GM12874 (cell line): ENCODE measurements at regions not wholly inside any gene's neighbourhood (a gene's known extent, or its start where the extent isn't known, plus 50 kb on each side); places are given as distances from the start of the nearest gene placed in this dataset.

Experiments used
- TF ChIP-seq, protein P1 (sequence below): IDR thresholded peaks from 2 replicates; pipeline ENCODE4 v1.5.1; 2011; ENCODE audit warnings: low read depth, mild to moderate bottlenecking, control low read depth, low read length, moderate library complexity; ENCODE audit not compliant: insufficient read depth

DNA sequence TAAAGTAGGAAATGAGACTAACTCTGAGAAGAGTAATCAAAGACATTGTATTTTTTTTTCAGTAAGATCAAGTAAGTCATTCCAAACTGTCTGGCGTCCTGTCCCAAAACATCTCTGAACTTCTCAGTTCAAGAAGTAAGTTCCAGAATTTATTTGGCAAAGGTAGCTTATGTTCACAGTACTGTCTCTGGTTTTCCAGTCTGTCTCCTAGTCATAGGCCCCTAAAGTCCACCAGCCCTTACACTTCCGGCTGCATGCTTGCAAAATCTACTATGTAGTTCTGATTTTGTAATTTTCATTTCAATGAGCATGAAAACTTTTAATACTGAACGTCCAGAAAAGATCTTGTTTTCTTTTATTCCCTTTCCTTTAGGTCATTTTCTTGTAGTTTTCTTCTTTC, 61.4 kb upstream of the S1PR1 start:
- TF ChIP-seq, protein P1, sequence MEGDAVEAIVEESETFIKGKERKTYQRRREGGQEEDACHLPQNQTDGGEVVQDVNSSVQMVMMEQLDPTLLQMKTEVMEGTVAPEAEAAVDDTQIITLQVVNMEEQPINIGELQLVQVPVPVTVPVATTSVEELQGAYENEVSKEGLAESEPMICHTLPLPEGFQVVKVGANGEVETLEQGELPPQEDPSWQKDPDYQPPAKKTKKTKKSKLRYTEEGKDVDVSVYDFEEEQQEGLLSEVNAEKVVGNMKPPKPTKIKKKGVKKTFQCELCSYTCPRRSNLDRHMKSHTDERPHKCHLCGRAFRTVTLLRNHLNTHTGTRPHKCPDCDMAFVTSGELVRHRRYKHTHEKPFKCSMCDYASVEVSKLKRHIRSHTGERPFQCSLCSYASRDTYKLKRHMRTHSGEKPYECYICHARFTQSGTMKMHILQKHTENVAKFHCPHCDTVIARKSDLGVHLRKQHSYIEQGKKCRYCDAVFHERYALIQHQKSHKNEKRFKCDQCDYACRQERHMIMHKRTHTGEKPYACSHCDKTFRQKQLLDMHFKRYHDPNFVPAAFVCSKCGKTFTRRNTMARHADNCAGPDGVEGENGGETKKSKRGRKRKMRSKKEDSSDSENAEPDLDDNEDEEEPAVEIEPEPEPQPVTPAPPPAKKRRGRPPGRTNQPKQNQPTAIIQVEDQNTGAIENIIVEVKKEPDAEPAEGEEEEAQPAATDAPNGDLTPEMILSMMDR, result no peak

DNA sequence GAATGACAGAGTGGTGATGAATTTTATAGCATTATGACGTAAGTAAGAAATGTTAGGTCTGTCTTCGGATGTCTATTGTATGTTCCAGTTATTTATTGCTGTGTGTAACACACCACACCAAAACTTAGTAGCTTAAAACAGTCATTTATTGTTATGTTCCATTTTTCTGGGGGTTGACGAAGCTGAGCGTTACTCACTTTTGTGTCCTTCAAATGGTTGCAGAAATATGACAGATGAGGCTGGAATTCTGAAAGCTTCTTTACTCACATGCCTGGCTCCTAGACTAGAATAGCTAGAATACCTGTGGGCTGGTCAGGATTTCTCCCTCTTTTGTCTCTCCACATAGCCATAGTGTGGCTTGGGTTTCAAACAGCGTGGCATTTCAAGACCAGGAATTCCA, 62.1 kb upstream of the S1PR1 start:
- TF ChIP-seq, protein P1, result no peak

DNA sequence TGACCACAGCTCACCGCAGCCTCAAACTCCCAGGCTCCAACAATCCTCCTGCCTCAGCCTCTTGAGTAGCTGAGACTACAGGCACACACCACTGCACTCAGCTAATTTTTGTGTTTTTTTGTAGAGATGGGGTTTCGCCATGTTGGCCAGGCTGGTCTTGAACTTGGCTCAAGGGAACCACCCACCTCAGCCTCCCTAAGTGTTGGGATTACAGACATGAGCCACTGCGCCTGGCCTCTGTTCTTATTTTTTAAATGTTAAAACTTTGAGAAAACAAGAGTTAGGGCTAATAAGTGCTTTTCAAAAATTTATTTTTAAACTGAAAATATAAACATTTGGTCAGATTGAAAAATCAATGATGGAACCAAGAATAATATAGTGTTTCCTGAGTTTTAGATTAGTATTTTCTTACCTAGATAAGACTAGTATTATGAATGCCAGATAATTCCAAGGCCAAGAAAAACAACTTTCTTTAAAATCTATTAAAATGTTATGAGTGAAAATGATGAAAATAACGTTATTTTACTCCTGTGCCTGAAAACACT, 66.2 kb upstream of the S1PR1 start:
- TF ChIP-seq, protein P1, result no peak

DNA sequence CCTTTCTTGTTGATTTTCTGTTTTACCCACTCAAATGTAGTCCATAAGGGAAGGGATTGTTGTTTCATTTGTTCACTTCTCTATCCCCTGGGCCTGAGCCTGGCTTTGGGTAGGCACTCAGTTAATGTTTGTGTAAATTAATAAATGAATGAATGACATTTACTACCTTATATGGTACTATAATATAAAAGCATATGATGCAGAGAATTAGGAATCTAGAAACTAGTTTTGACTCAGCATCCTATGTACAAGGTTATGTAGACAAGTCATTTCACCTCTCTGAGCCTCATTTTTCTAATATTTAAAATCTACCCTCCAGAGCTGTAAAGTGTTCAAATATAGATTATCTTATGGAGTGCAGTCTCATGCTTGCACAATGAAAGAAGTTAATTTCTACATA, 68.9 kb upstream of the S1PR1 start:
- TF ChIP-seq, protein P1, result no peak

DNA sequence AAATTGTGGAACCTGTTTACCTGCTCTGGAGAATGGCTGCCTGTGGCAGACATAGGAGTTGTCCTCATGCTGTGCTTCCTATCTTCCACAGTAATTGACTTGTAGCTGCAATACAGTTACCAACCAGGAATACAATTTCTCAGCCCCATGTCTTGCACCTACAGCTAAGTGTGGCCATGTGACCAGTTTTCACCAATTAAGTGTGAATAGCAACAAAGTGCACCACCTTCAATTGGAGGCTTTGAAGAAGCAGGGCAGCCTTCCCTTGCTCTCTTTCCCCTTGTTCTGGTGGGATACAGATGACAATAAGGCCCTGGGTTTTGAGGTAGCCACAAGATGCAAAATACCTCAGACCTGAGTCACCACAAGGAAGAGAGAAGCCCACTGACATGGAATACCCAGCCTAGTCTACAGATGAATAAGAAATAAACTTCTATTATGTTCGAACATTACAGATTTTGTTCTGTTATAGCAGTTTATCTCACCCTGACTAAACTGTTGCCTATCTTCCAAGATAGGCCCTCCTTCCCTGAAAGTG, 70.2 kb upstream of the S1PR1 start:
- TF ChIP-seq, protein P1, result no peak

DNA sequence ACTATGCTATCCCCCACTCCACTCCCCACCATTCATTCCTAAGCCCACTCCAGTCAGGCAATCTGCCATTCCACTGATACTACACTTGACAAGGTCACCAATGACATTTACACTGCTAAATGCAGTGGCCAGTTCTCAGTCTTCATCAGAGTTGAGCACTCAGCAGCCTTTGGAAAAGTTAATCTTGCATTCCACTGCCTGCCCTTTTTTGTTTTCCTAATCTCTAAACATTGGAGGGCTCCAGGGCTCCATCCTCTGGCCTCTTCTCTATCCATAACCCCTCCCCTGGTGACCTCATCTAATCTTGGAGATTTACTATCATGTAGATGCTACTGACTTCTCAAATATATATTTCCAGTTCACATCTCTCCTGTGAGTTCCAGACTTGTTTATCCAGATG, 70.9 kb upstream of the S1PR1 start:
- TF ChIP-seq, protein P1, result no peak

DNA sequence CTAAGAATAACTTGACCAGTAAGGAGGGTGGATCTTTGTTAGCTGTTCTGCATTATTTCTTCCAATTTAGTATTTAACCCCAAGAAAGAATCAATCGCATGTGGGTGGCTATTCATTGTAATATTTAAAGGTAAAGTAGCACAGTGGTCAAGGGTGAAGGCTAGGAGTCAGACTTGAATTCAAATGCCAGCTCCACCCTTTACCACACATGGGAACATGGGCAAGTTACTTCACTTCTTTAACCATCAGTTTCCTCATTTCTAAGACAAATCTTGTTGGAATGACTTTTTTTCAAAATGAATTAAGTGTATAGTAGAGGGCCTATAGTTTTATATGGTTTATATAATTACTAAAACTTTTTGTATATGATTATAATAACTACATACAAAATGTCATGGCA, 71.3 kb upstream of the S1PR1 start:
- TF ChIP-seq, protein P1, result no peak
